Smooth muscle cell (in vitro differentiated cells): ENCODE measurements at regions not wholly inside any gene's neighbourhood (a gene's known extent, or its start where the extent isn't known, plus 50 kb on each side); places are given as distances from the start of the nearest gene placed in this dataset. TPM values are rescaled to one million over a fixed set of nuclear protein-coding genes. Genes with fewer than 3 reads are reported as not detected.

Source experiments
- DNase-seq: peaks from one replicate; lab custom pipeline; 2025; ENCODE audit not compliant: unreplicated experiment; lab: John Stamatoyannopoulos, UW
- H2AFZ ChIP-seq: fragments of 200-600 bp; sonication (generic); 2 replicates; pipeline ENCODE4 v1.6.0; 2016; ENCODE audit warnings: antibody characterized with exemption, low read depth, mild to moderate bottlenecking
- H3F3A ChIP-seq: fragments of 200-600 bp; sonication (generic); 2 replicates; pipeline ENCODE4 v1.6.0; 2017; ENCODE audit warnings: antibody characterized with exemption, low read depth
- H3K27ac ChIP-seq: fragments of 200-600 bp; sonication (generic); 2 replicates; pipeline ENCODE4 v1.5.1; 2016; ENCODE audit warnings: low read depth, mild to moderate bottlenecking
- H3K27me3 ChIP-seq: fragments of 200-600 bp; sonication (generic); 2 replicates; pipeline ENCODE4 v1.6.1; 2016; ENCODE audit warnings: low read depth, mild to moderate bottlenecking
- H3K36me3 ChIP-seq: fragments of 200-600 bp; sonication (generic); 2 replicates; pipeline ENCODE4 v1.5.1; 2016; ENCODE audit warnings: low read depth
- H3K4me1 ChIP-seq: fragments of 200-600 bp; sonication (generic); 2 replicates; pipeline ENCODE4 v1.5.1; 2016; ENCODE audit warnings: low read depth
- H3K4me2 ChIP-seq: fragments of 200-600 bp; sonication (generic); 2 replicates; pipeline ENCODE4 v1.6.0; 2016; ENCODE audit warnings: mild to moderate bottlenecking
- H3K4me3 ChIP-seq: fragments of 200-600 bp; sonication (generic); 2 replicates; pipeline ENCODE4 v1.5.1; 2016; ENCODE audit warnings: mild to moderate bottlenecking
- H3K79me2 ChIP-seq: fragments of 200-600 bp; sonication (generic); 2 replicates; pipeline ENCODE4 v1.6.0; 2016; ENCODE audit warnings: low read depth, mild to moderate bottlenecking
- H3K9ac ChIP-seq: fragments of 200-600 bp; sonication (generic); 2 replicates; pipeline ENCODE4 v1.6.0; 2016; ENCODE audit warnings: low read depth
- H3K9me3 ChIP-seq: fragments of 200-600 bp; sonication (generic); replicated peaks from 2 replicates; pipeline ENCODE4 v1.5.1; 2016; ENCODE audit warnings: low read depth
- H4K20me1 ChIP-seq: fragments of 200-600 bp; sonication (generic); 2 replicates; pipeline ENCODE4 v1.6.0; 2016; ENCODE audit warnings: low read depth
- CTCF ChIP-seq: fragments of 200-600 bp; sonication (generic); IDR thresholded peaks from 2 replicates; pipeline ENCODE4 v1.5.1; 2017; ENCODE audit warnings: borderline replicate concordance, mild to moderate bottlenecking, antibody characterized with exemption; ENCODE audit not compliant: insufficient read depth, poor library complexity, severe bottlenecking
- WGBS: methylation state at CpG from one replicate; pipeline ENCODE4 v1.1.7; 2016; ENCODE audit warnings: low lambda C conversion rate; 5-methylcytosine and 5-hydroxymethylcytosine counted together
- small RNA-seq: library from RNA; depleted of rRNA; stranded (forward); fragments of <200 nt; gene quantifications from one replicate; pipeline ENCODE3, GENCODE V24; 2014

- no peaks in the 10 kb centered on the region for H3K79me2 ChIP-seq
- H3K4me2 ChIP-seq = no peak overlapping the region
- 65% methylated on average over 2 of the region's 2 CpGs for WGBS
- no peak overlapping the region for H2AFZ ChIP-seq
- no peak overlapping the region for H3K9ac ChIP-seq
- no peaks in the 10 kb centered on the region for H3K4me1 ChIP-seq
- no peaks in the 10 kb centered on the region for H3K36me3 ChIP-seq
- H3K27ac ChIP-seq = no peak overlapping the region
- H3K4me3 ChIP-seq = no peak overlapping the region
- no peaks in the 10 kb centered on the region for H4K20me1 ChIP-seq
- H3F3A ChIP-seq = no peaks in the 10 kb centered on the region
- no peak for DNase-seq
- H3K9me3 ChIP-seq = no peaks in the 10 kb centered on the region
- TF ChIP-seq CTCF = no peak
- H3K27me3 ChIP-seq = no peaks in the 10 kb centered on the region
Observed at GRCh38 chr3:163071713-163072112, 1575.1 kb downstream of the OTOL1 start.

Small RNA genes lying in the stretch of these regions (small RNA-seq; reads per million reads assigned to genes)
- not detected for gene AC128716.1
